ENCODE measurements at regions not wholly inside any gene's neighbourhood (a gene's known extent, or its start where the extent isn't known, plus 50 kb on each side); places are given as distances from the start of the nearest gene placed in this dataset.

DNA sequence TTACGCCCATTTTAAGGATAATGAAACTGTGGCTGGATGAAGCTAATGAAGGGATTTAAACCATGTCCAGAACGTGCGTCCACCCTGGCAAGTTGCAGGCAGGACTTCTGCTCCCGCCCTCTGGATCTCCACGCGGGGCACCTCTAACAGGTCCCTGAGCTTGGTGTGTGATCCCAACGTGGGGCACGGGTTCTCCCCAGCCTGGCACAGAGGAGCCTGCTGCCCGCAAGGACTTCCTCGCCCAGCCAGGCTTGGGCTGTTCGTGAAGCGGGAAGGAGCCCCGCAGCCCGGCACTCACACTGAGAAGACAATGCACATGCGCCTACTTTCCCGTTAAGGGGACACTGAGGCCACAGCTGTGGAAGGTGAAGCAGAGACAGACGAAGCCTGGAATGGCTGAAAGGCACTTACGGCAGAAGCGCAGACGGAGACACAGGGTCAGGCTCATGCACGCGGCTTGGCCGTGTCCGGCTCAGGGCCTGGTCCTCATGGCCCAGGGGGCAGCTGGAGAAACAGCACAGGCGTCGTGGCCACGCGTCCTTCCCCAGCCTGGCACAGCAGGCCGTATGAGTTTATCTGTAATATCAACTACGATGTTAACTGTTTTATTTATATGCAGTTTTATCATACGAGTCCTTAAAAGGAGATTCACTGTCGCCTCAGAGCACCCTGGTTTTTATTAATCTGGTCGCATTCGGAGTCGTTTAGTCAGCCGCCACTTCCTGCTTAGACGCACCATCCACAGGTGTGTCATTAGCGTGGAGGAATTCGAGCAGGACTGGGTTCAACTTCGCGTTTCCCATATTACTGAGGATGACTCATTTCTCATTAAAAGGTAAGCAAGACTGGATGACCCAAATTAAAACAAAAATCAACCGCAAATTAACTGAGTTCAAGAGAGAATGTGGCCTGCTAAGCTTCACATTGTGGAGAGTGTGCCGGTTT lies 835.9 kb downstream of the GALR1 start:
- DNase-seq, result no peak

GRCh38 chr18:78086931-78087330 lies 837.3 kb downstream of the GALR1 start:
- no peak for DNase-seq

- no peak for DNase-seq
Measured at GRCh38 chr18:78087338-78087737, 837.7 kb downstream of the GALR1 start.

- no peak for DNase-seq
Measured at GRCh38 chr18:78090584-78090983, 840.9 kb downstream of the GALR1 start.

- DNase-seq, result no peak
Measured at GRCh38 chr18:78092901-78093300, 843.3 kb downstream of the GALR1 start.

GRCh38 chr18:78099979-78100588 lies 850.4 kb downstream of the GALR1 start:
- no peak for DNase-seq

GRCh38 chr18:78101091-78101490 lies 851.4 kb downstream of the GALR1 start:
- DNase-seq, result no peak

GRCh38 chr18:78102135-78102534 lies 852.5 kb downstream of the GALR1 start:
- DNase-seq, result no peak

DNA sequence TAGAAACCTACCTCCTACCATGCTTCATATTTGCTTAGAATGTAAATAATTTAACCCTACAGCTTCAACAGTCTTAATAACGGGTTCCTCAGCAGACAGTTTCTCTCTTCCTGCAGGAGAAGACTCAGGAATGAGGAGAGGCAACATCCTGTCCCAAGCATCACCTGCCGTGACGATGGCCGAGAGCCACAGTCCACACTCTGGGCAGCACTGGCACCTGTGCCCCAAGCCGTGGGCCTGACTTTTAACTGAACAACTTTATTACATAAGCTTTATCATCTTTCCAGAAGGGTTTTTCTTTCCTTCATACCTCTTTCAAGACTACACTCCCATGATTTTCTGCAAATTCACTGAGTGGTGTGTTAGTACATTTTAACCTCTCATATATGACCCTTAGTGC lies 856.0 kb downstream of the GALR1 start:
- no peak for DNase-seq

DNA sequence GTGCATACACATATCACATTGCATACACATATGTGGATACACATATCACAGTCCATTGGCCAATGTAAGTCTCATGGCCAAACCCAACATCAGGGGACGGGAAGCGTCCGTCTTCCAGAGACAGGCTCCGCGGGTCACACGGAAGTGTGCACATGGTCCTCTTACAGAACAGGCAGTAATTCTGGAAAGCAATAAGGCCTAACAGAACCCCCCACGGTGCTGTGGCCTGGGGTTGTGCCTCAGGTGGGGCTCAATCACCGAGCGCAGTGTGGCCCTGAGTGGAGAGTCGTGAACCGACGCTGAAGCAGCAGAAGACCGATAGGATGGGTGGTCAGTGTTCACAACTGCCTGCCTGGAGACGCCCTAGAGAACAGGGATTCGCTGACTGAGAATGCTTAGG lies 857.3 kb downstream of the GALR1 start:
- no peak for DNase-seq

- DNase-seq, result no peak
Measured at GRCh38 chr18:78107363-78107762, 857.7 kb downstream of the GALR1 start.

DNA sequence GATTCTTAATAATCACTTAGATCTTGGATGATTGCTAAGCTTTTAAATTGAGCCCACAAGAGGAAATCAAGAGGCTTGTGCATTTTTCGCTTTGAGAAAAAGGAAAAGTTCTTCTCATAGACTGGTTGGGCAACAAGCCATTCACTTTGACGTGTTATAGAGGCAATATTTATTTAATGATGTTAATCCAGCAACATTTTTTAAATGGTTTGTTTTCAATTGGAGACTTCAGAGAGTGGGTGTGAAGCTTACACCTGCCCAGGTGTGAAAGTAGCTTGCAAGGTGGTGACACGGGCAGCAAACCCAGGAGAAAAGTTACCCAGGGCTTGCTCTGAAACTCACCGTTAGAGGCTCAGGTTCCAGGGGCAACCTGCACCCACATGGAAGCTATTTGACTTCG lies 858.9 kb downstream of the GALR1 start:
- DNase-seq, result no peak

GRCh38 chr18:78113136-78113939 lies 863.7 kb downstream of the GALR1 start:
- DNase-seq, result no peak

DNA sequence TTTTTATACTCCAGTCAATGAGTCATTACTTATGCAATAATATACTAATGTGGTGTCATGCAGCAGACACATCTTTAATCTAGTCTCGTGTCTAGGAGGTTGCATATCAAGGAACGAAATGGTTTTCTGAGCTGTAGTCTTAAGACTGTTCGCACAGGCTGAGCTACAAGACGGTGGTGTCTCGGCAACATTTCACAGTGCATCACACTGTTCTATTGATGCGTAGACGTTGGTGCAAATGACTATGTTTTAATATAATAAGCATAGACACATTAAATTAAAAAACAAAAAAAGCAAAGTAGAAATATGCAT lies 864.2 kb downstream of the GALR1 start:
- DNase-seq, result no peak

DNA sequence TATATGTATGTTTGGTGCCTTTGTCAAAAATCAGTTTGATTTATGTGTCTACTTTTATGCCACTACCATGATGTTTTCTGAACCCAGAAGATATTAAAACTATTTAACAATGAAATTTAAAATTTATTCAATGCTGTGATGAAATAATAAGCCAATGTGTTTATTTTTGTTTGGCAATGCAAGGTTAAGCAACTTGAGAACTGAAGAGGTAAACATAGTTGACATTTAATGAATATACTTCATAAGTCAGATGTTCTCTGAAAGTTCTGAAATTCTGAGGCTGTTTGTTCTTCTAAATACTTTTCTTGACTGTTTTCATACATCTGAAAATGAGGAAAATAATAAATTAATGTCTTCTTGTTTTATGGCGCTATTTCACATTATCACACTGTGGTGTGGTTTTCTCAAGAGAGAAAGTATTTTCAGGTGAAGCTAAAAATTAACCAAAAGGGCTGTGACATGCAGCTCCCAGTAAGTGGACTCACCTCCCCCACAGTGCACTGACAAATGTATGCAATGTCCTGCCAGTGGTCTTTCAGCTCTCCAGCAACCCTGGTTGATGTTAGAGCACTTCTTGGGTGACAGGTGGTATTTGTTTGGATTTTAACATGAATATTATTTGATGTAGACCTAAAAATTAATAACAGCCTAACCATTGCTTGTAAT lies 863.6 kb upstream of the SALL3 start:
- DNase-seq, result no peak

DNA sequence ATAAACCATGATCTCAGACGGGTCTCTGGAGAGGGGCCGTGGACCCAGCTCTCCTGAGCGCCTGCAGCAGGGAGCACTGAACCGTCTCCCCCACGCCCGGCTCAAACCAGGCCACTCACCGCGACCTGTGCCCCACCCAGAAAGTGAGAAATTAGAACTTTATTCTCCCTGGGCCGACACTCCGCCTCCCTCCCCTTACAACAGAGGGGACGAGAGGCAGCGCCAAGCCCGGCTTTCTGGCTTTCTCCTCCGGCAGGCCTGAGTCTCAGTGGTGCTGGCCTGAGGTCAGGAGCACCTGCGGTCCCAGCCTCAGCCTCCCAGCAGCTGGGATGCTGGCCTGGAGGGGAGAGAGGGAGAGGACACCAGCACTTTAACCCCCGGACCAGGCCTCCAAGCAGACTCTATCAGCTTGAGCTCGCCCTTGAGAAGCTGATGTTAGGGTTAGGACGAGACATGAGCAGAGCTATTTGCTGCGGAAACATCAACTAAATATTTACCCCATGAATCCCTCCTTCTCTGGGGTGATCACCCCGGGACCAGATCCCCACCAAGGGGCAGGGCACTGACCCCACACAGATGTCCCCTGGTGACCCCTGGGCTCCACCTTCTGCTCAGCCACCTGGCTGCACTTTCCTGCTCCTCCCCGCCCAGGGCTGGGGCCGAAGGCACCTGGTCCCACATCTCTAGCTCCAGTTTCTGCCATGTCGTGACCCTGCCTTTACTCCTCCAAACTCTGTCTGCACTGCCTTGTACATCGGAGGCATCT lies 856.3 kb upstream of the SALL3 start:
- no peak for DNase-seq

DNA sequence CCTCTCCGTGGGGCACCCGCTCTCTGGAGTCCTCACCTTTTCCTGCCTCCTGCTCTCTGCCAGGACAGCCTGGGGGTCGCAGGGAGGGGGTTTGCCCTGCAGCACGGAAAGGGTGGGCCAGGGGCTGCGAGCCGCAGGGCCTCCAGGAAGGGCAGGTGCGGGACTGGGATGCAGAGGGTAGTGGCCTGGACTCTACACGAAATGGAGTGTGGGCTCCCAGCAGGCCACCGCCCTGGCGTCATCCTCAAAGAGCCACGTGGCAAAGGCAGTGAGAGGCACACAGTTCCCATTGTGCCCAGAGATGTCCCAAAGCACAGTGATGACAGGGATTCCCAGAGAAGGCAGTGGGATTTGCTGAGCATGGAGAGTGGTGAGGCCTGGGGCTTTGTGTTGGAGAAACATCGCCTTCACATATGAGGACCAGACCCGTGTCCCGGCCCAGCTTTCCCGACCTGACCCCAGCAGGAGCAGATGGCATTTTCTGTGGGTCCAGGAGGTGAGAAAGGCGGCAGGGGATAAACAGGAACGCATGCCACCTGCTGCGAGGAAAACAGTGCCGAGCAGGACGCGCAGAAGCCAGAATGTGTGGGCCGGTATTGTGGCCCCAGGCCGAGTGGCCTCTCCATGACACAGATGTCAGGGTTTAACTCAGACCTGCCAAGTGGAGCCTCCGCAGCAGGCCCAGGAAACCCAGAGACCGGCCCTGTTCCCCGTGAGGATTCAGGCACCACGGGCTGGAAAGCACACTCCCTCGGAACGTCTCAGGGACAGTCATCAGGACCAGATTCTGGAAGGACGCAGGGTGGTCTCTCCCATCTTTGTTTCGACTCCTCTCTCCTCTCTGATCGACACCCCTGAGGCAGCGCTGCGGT lies 855.5 kb upstream of the SALL3 start:
- DNase-seq, result no peak

DNA sequence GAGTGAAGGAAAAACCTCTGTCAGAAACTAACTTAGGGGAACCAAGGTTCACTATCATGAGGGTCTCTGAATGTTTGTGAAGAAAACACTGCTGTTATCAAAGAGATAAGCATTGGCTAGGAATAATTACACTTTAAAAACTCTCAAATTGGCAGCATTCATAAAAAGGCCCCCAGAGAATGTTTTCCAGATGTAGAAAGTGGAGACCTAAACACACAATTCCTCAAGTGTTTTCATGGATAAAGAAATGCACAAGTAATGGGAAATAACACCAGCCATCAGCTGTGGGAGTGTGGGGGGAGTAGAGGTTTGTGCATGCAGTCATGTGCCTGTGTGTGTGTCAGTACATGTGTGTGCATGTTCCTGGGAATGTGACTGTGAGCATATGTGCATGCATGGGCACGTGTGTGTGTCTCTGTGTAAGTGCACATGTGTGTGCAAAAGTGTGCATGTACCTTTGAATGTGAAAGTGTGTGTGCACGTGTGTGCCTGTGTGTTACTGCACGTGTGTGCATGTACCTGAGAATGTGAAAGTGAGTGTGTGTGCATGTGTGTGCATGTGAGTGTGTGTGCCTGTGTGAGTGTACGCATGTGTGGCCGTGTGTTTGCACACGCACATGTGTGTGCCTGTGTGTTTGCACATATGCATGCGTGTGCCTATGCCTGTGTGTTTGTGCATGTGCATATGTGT lies 854.3 kb upstream of the SALL3 start:
- no peak for DNase-seq

- no peak for DNase-seq
Measured at GRCh38 chr18:78126106-78126505, 853.5 kb upstream of the SALL3 start.

DNA sequence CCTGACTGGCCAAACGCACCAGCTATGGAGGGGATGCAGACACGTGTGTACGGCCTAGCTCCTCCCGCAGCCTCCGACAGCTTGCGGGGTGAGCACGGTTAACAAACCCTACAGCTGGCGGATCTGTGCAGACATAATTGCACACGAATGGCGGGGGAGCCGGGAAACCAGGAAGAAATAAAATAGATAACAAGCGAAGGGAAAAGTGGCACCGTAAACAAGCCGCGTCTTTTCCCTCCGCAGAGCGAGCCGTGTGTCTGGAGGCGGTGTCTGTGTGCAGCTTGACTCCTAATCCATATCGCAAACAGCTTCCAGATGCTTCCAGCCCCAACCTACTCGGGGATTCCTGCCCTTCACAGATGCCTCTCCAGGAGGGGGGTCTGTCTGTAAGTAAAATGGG lies 853.1 kb upstream of the SALL3 start:
- no peak for DNase-seq

DNA sequence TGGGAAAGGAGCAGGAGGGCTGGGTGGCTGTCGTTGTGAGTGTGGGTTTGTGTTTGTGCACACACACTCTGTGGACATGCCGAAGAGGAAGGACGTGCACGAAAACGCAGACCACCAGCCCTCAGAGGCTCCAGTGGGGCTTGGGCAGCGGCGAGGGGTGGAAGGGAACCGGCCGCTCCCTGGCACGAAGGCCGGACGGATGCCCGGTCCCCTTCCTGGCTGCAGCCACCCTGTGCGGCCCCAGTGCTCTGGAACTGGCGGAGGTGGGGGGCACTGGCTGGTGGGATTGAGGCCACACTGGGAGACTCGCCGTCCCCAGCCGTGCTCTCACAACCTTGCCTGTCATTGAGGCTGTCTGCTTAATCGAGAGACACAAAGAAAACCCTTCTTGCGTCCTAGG lies 852.6 kb upstream of the SALL3 start:
- DNase-seq, result no peak

Measured in NCI-H1048 (cell line).